ENCODE measurements at regions not wholly inside any gene's neighbourhood (a gene's known extent, or its start where the extent isn't known, plus 50 kb on each side); places are given as distances from the start of the nearest gene placed in this dataset.

GRCh38 chr14:98964171-98964570 is 307.8 kb downstream of the BCL11B start:
- intact Hi-C loops (cut with micrococcal nuclease) (no loop called here), dilution Hi-C loops (cut with MboI; ENCODE audit: extremely low pct_ligation_motif_present, low sequenced_read_pairs) (no loop called here)
- Histone ChIP-seq H3K9me3 (replicated peaks; ENCODE audit: control insufficient read depth, insufficient read depth, low read length) (peaks cover 3% of the 10 kb centered on the region), H3K79me2 (ENCODE audit: control insufficient read depth, insufficient read depth, low read length) (no peaks in the 10 kb centered on the region), H3K4me1 (ENCODE audit: control insufficient read depth, extremely low read depth, insufficient read depth, low read length) (no peaks in the 10 kb centered on the region), H3K4me3 (replicated peaks in 1 of 3; ENCODE audit: insufficient read depth in 1 of 3, low read depth in 1 of 3, low read length in 3 of 3) (no peak overlapping the region), H3K9ac (replicated peaks; ENCODE audit: extremely low read depth, insufficient read depth, low read length) (no peak overlapping the region), H3K27ac (ENCODE audit: insufficient read depth, low read depth, low read length) (no peak overlapping the region), H3K27me3 (ENCODE audit: control insufficient read depth in 2 of 2, insufficient read depth in 2 of 2, low read length in 2 of 2) (no peaks in the 10 kb centered on the region), H2AFZ (ENCODE audit: low read depth, low read length) (no peak overlapping the region), H4K20me1 (replicated peaks; ENCODE audit: control insufficient read depth, extremely low read depth, insufficient read depth, low read length) (no peaks in the 10 kb centered on the region), H3K9me1 (replicated peaks; ENCODE audit: control insufficient read depth, extremely low read depth, insufficient read depth, low read length) (no peaks in the 10 kb centered on the region), H3K4me2 (ENCODE audit: insufficient read depth, low read length) (no peak overlapping the region), H3K36me3 (ENCODE audit: control insufficient read depth in 2 of 2, extremely low read depth in 1 of 2, insufficient read depth in 2 of 2, low read length in 2 of 2) (no peaks in the 10 kb centered on the region)
- DNase-seq (ENCODE audit: low read depth, low spot score) = no peak
- no peak for TF ChIP-seq MYC (IDR thresholded peaks at IDR 0.05; ENCODE audit: low read depth, low read length)
- no peak for TF ChIP-seq EZH2 (IDR thresholded peaks at IDR 0.05; ENCODE audit: borderline replicate concordance, low read depth, low read length, severe bottlenecking)
- no peak for TF ChIP-seq JUN (IDR thresholded peaks at IDR 0.05; ENCODE audit: borderline replicate concordance, insufficient read depth, insufficient read length, low read depth)
- TF ChIP-seq POLR2AphosphoS5 (IDR thresholded peaks at IDR 0.05; ENCODE audit: insufficient read depth, low read depth, low read length) = no peak
- no peak for TF ChIP-seq CTCF (IDR thresholded peaks at IDR 0.05; ENCODE audit: extremely low read depth in 1 of 2, insufficient read depth in 1 of 2, low read depth in 1 of 2, low read length in 2 of 2)
- no peak for TF ChIP-seq FOS (IDR thresholded peaks at IDR 0.05; ENCODE audit: borderline replicate concordance, insufficient read depth, low read length)
- no peak for TF ChIP-seq MAX (IDR thresholded peaks at IDR 0.05; ENCODE audit: insufficient read depth, insufficient read length)
- TF ChIP-seq POLR2A (IDR thresholded peaks at IDR 0.05; ENCODE audit: low read depth, low read length) = no peak
- TF ChIP-seq GATA2 (IDR thresholded peaks at IDR 0.05; ENCODE audit: insufficient read depth, insufficient read length, low read depth, low read length) = no peak
- FAIRE-seq = no peak
- POLR2A ChIA-PET = no interaction called here
- CTCF ChIA-PET = no interaction called here
- no TSS peak for BruUV-seq (replicated peaks)
